ENCODE measurements at regions not wholly inside any gene's neighbourhood (a gene's known extent, or its start where the extent isn't known, plus 50 kb on each side); places are given as distances from the start of the nearest gene placed in this dataset.

- DNase-seq (ENCODE audit: low spot score) (no peak), ATAC-seq (ENCODE audit: insufficient number of reproducible peaks, low FRiP score, low read depth) (no peak)
- TF ChIP-seq CTCF (IDR thresholded peaks at IDR 0.05), result no peak
- H3K27ac ChIP-seq, result no peak overlapping the region
- no peaks in the 10 kb centered on the region for H3K27me3 ChIP-seq (replicated peaks; ENCODE audit: insufficient read depth)
- no peak overlapping the region for H3K4me3 ChIP-seq
- H3K9me3 ChIP-seq, result peaks cover 11% of the 10 kb centered on the region
- H3K36me3 ChIP-seq, result no peaks in the 10 kb centered on the region
- H3K4me1 ChIP-seq (ENCODE audit: control insufficient read depth in 1 of 2, low read depth in 2 of 2), result no peaks in the 10 kb centered on the region
Measured at GRCh38 chr5:28012538-28012937, 974.2 kb upstream of the CDH9 start.

GRCh38 chr5:28009576-28009975, 971.2 kb upstream of the CDH9 start:
- no peak for TF ChIP-seq CTCF (IDR thresholded peaks at IDR 0.05)
- Histone ChIP-seq H3K4me1 (ENCODE audit: control insufficient read depth in 1 of 2, low read depth in 2 of 2) (no peaks in the 10 kb centered on the region), H3K27ac (no peak overlapping the region), H3K27me3 (replicated peaks; ENCODE audit: insufficient read depth) (no peaks in the 10 kb centered on the region), H3K4me3 (no peak overlapping the region), H3K36me3 (no peaks in the 10 kb centered on the region), H3K9me3 (peaks cover 11% of the 10 kb centered on the region)
- ATAC-seq (ENCODE audit: insufficient number of reproducible peaks, low FRiP score, low read depth) (no peak), DNase-seq (ENCODE audit: low spot score) (no peak)

- H3K4me3 ChIP-seq, result no peak overlapping the region
- TF ChIP-seq CTCF (IDR thresholded peaks at IDR 0.05), result no peak
- no peaks in the 10 kb centered on the region for H3K36me3 ChIP-seq
- no peak overlapping the region for H3K27ac ChIP-seq
- DNase-seq (ENCODE audit: low spot score) (no peak), ATAC-seq (ENCODE audit: insufficient number of reproducible peaks, low FRiP score, low read depth) (no peak)
- H3K4me1 ChIP-seq (ENCODE audit: control insufficient read depth in 1 of 2, low read depth in 2 of 2), result no peaks in the 10 kb centered on the region
- no peaks in the 10 kb centered on the region for H3K9me3 ChIP-seq
- H3K27me3 ChIP-seq (replicated peaks; ENCODE audit: insufficient read depth), result no peaks in the 10 kb centered on the region
Measured at GRCh38 chr5:27996665-27997064, 958.3 kb upstream of the CDH9 start.

GRCh38 chr5:27995867-27996266, 957.5 kb upstream of the CDH9 start:
- H3K9me3 ChIP-seq, result no peaks in the 10 kb centered on the region
- H3K4me1 ChIP-seq (ENCODE audit: control insufficient read depth in 1 of 2, low read depth in 2 of 2), result no peaks in the 10 kb centered on the region
- no peaks in the 10 kb centered on the region for H3K36me3 ChIP-seq
- no peak for TF ChIP-seq CTCF (IDR thresholded peaks at IDR 0.05)
- H3K4me3 ChIP-seq, result no peak overlapping the region
- H3K27me3 ChIP-seq (replicated peaks; ENCODE audit: insufficient read depth), result no peaks in the 10 kb centered on the region
- DNase-seq (ENCODE audit: low spot score) (no peak), ATAC-seq (ENCODE audit: insufficient number of reproducible peaks, low FRiP score, low read depth) (no peak)
- no peak overlapping the region for H3K27ac ChIP-seq

GRCh38 chr5:27978322-27978721, 939.9 kb upstream of the CDH9 start:
- no peaks in the 10 kb centered on the region for H3K36me3 ChIP-seq
- no peak overlapping the region for H3K27ac ChIP-seq
- H3K4me3 ChIP-seq, result no peak overlapping the region
- ATAC-seq (ENCODE audit: insufficient number of reproducible peaks, low FRiP score, low read depth) (no peak), DNase-seq (ENCODE audit: low spot score) (no peak)
- no peak for TF ChIP-seq CTCF (IDR thresholded peaks at IDR 0.05)
- no peaks in the 10 kb centered on the region for H3K27me3 ChIP-seq (replicated peaks; ENCODE audit: insufficient read depth)
- no peaks in the 10 kb centered on the region for H3K4me1 ChIP-seq (ENCODE audit: control insufficient read depth in 1 of 2, low read depth in 2 of 2)
- no peaks in the 10 kb centered on the region for H3K9me3 ChIP-seq
